HTR-8/SVneo (cell line): ENCODE measurements at regions not wholly inside any gene's neighbourhood (a gene's known extent, or its start where the extent isn't known, plus 50 kb on each side); places are given as distances from the start of the nearest gene placed in this dataset.

Source experiments
- DNase-seq: peaks from one replicate; pipeline ENCODE4 v3.0.0; 2011; ENCODE audit warnings: low spot score, mixed read lengths; ENCODE audit not compliant: insufficient read length
- FAIRE-seq: peaks from 2 replicates; lab custom pipeline; 2011; peaks lifted over from hg19 to GRCh38; lab: Jason Lieb, UNC

GRCh38 chr1:173415905-173416450 lies 61.2 kb upstream of the PRDX6 start:
- FAIRE-seq (no peak), DNase-seq (no peak)

GRCh38 chr1:173417563-173417962 lies 59.6 kb upstream of the PRDX6 start:
- no peak for FAIRE-seq
- no peak for DNase-seq

GRCh38 chr1:173418107-173418985 lies 58.8 kb upstream of the PRDX6 start:
- DNase-seq (no peak), FAIRE-seq (no peak)

- FAIRE-seq (no peak), DNase-seq (peak; percentile 56)
Observed at GRCh38 chr1:173420330-173420806, 56.8 kb upstream of the PRDX6 start.

- DNase-seq (no peak), FAIRE-seq (no peak)
Observed at GRCh38 chr1:173421286-173421685, 55.8 kb upstream of the PRDX6 start.

GRCh38 chr1:173421789-173422188 lies 55.3 kb upstream of the PRDX6 start:
- DNase-seq (no peak), FAIRE-seq (no peak)

GRCh38 chr1:173422456-173422976 lies 54.6 kb upstream of the PRDX6 start:
- DNase-seq = no peak
- FAIRE-seq = no peak

GRCh38 chr1:173423291-173423690 lies 53.8 kb upstream of the PRDX6 start:
- DNase-seq (no peak), FAIRE-seq (no peak)

GRCh38 chr1:173424143-173424542 lies 53.0 kb upstream of the PRDX6 start:
- FAIRE-seq (no peak), DNase-seq (no peak)

- DNase-seq = no peak
- FAIRE-seq = no peak
Observed at GRCh38 chr1:173424782-173425407, 52.2 kb upstream of the PRDX6 start.

- FAIRE-seq = no peak
Observed at GRCh38 chr1:173426057-173426456, 51.1 kb upstream of the PRDX6 start.

GRCh38 chr1:173427146-173428054 lies 49.7 kb upstream of the PRDX6 start:
- DNase-seq (no peak), FAIRE-seq (no peak)

More at GRCh38 chr1:173426057-173426456, 51.1 kb upstream of the PRDX6 start:
- no peak for DNase-seq
